PC-3 (cell line): ENCODE measurements at regions not wholly inside any gene's neighbourhood (a gene's known extent, or its start where the extent isn't known, plus 50 kb on each side); places are given as distances from the start of the nearest gene placed in this dataset.

Experiments
- ATAC-seq: fragments of 200-7000 bp; cut with Tn5 transposase; 2 replicates; pipeline ENCODE4 v1.9.1; 2020; ENCODE audit warnings: mild to moderate bottlenecking, moderate library complexity
- BruUV-seq: library from RNA; stranded (reverse); fragments of 400-500 nt; replicated peaks from 2 replicates; lab custom pipeline; 2021; lab: Mats Ljungman, UMichigan
- CTCF ChIA-PET: fragments of 300-600 bp; sonication (Branson Sonifier 250); formaldehyde crosslinking; loops from one replicate; lab custom pipeline; 2022; ENCODE audit warnings: antibody characterized with exemption; lab: Charles Lee
- POLR2A ChIA-PET: fragments of 300-600 bp; sonication (Branson Sonifier 250); formaldehyde crosslinking; loops from one replicate; lab custom pipeline; 2022; ENCODE audit warnings: antibody characterized with exemption; ENCODE audit not compliant: unreplicated experiment; lab: Charles Lee
- DNase-seq: peaks from one replicate; pipeline ENCODE4 v3.0.0-alpha.2; 2015
- H2AFZ ChIP-seq: fragments of 300-600 bp; sonication (generic); 2 replicates; pipeline ENCODE4 v1.6.0; 2016; ENCODE audit warnings: antibody characterized with exemption, low read length
- H3F3A ChIP-seq: fragments of 300-600 bp; sonication (generic); one replicate; pipeline ENCODE4 v1.6.0; 2017; ENCODE audit warnings: antibody characterized with exemption, low read length, control low read depth, mild to moderate bottlenecking; ENCODE audit not compliant: unreplicated experiment
- H3K27ac ChIP-seq: fragments of 300-600 bp; sonication (generic); 2 replicates; pipeline ENCODE4 v1.5.1; 2016; ENCODE audit warnings: mild to moderate bottlenecking, low read length
- H3K27me3 ChIP-seq: fragments of 300-600 bp; sonication (generic); 2 replicates; pipeline ENCODE4 v1.6.1; 2016; ENCODE audit warnings: low read length, mixed read lengths
- H3K36me3 ChIP-seq: fragments of 300-600 bp; sonication (generic); 2 replicates; pipeline ENCODE4 v1.6.1; 2016; ENCODE audit warnings: low read depth, mixed run types, low read length, mixed read lengths
- H3K4me1 ChIP-seq: fragments of 300-600 bp; sonication (generic); 2 replicates; pipeline ENCODE4 v1.5.1; 2016; ENCODE audit warnings: low read length; ENCODE audit not compliant: insufficient read depth
- H3K4me2 ChIP-seq: fragments of 300-600 bp; sonication (generic); 2 replicates; pipeline ENCODE4 v1.6.0; 2016; ENCODE audit warnings: low read length
- H3K4me3 ChIP-seq: fragments of 300-600 bp; sonication (generic); 2 replicates; pipeline ENCODE4 v1.5.1; 2016; ENCODE audit warnings: mild to moderate bottlenecking, low read length, mixed read lengths
- H3K79me2 ChIP-seq: fragments of 300-600 bp; sonication (generic); 2 replicates; pipeline ENCODE4 v1.6.1; 2017; ENCODE audit warnings: low read length, mixed read lengths
- H3K9ac ChIP-seq: fragments of 300-600 bp; sonication (generic); 2 replicates; pipeline ENCODE4 v1.6.0; 2016; ENCODE audit warnings: mild to moderate bottlenecking, low read length
- H3K9me2 ChIP-seq: fragments of 300-600 bp; sonication (generic); replicated peaks from 2 replicates; pipeline ENCODE4 v1.6.1; 2016; ENCODE audit warnings: mixed run types, low read length, mixed read lengths
- H3K9me3 ChIP-seq: fragments of 300-600 bp; sonication (generic); 2 replicates; pipeline ENCODE4 v1.6.1; 2016; ENCODE audit warnings: low read length, mixed read lengths
- H4K20me1 ChIP-seq: fragments of 300-600 bp; sonication (generic); 2 replicates; pipeline ENCODE4 v1.6.1; 2016; ENCODE audit warnings: low read length, mixed read lengths
- CTCF ChIP-seq: fragments of 300-600 bp; sonication (generic); conservative IDR thresholded peaks from 2 replicates; pipeline ENCODE4 v1.5.1; 2017; ENCODE audit warnings: antibody characterized with exemption, low read depth, mild to moderate bottlenecking, low read length
- EZH2 ChIP-seq: fragments of 300-600 bp; sonication (generic); IDR thresholded peaks from one replicate; pipeline ENCODE4 v1.6.1; 2017; ENCODE audit warnings: antibody characterized with exemption, mild to moderate bottlenecking, low read length; ENCODE audit not compliant: unreplicated experiment
- EZH2phosphoT487 ChIP-seq: fragments of 300-600 bp; sonication (generic); IDR thresholded peaks from 2 replicates; pipeline ENCODE4 v1.6.1; 2018; ENCODE audit warnings: mild to moderate bottlenecking, antibody characterized with exemption, low read length, borderline replicate concordance
- intact Hi-C: fragments of 100-400 bp; cut with micrococcal nuclease; formaldehyde crosslinking; loops from 2 replicates; pipeline ENCODE4 v1.9.0; 2023

GRCh38 chr2:49794396-49794795 lies 640.1 kb upstream of the FSHR start:
- no peak overlapping the region for H3K4me2 ChIP-seq
- no peak for DNase-seq
- no TSS peak for BruUV-seq
- H3K9me2 ChIP-seq = no peaks in the 10 kb centered on the region
- CTCF ChIA-PET = no interaction called here
- intact Hi-C loops = no loop called here
- no peaks in the 10 kb centered on the region for H3K9me3 ChIP-seq
- H3K4me3 ChIP-seq = no peak overlapping the region
- no peaks in the 10 kb centered on the region for H3K36me3 ChIP-seq
- H3K4me1 ChIP-seq = no peaks in the 10 kb centered on the region
- H3K9ac ChIP-seq = no peak overlapping the region
- no peak overlapping the region for H2AFZ ChIP-seq
- no peaks in the 10 kb centered on the region for H3K27me3 ChIP-seq
- no peak overlapping the region for H3K27ac ChIP-seq
- POLR2A ChIA-PET = no interaction called here
- no peaks in the 10 kb centered on the region for H3K79me2 ChIP-seq
- H3F3A ChIP-seq = no peaks in the 10 kb centered on the region
- ATAC-seq = no peak
- no peaks in the 10 kb centered on the region for H4K20me1 ChIP-seq
- TF ChIP-seq EZH2phosphoT487 = no peak
- no peak for TF ChIP-seq CTCF
- no peak for TF ChIP-seq EZH2

GRCh38 chr2:49788300-49788699 lies 634.0 kb upstream of the FSHR start:
- no peak overlapping the region for H3K4me2 ChIP-seq
- ATAC-seq (no peak), DNase-seq (no peak)
- ChIA-PET CTCF (no interaction called here), POLR2A (no interaction called here)
- intact Hi-C loops = no loop called here
- no peaks in the 10 kb centered on the region for H3K27me3 ChIP-seq
- no peaks in the 10 kb centered on the region for H3K9me3 ChIP-seq
- no peak overlapping the region for H3K4me3 ChIP-seq
- no peaks in the 10 kb centered on the region for H3K4me1 ChIP-seq
- no peak overlapping the region for H3K9ac ChIP-seq
- BruUV-seq = no TSS peak
- H3K36me3 ChIP-seq = no peaks in the 10 kb centered on the region
- H3K79me2 ChIP-seq = no peaks in the 10 kb centered on the region
- no peaks in the 10 kb centered on the region for H3K9me2 ChIP-seq
- H3F3A ChIP-seq = no peaks in the 10 kb centered on the region
- no peak overlapping the region for H3K27ac ChIP-seq
- H4K20me1 ChIP-seq = no peaks in the 10 kb centered on the region
- H2AFZ ChIP-seq = no peak overlapping the region
- TF ChIP-seq EZH2 = no peak
- TF ChIP-seq EZH2phosphoT487 = no peak
- no peak for TF ChIP-seq CTCF

- TF ChIP-seq EZH2phosphoT487 (no peak), CTCF (no peak), EZH2 (no peak)
- BruUV-seq = no TSS peak
- Histone ChIP-seq H3K9ac (no peak overlapping the region), H4K20me1 (no peaks in the 10 kb centered on the region), H3K9me3 (0 out of 2 replicates have a peak, but pooled peaks cover 3% of the 10 kb centered on the region), H3K4me2 (no peak overlapping the region), H3K36me3 (no peaks in the 10 kb centered on the region), H3F3A (no peaks in the 10 kb centered on the region), H3K79me2 (no peaks in the 10 kb centered on the region), H3K27ac (no peak overlapping the region), H3K9me2 (no peaks in the 10 kb centered on the region), H3K4me1 (no peaks in the 10 kb centered on the region), H2AFZ (no peak overlapping the region), H3K4me3 (no peak overlapping the region), H3K27me3 (no peaks in the 10 kb centered on the region)
- ChIA-PET POLR2A (no interaction called here), CTCF (no interaction called here)
- intact Hi-C loops = no loop called here
- DNase-seq (no peak), ATAC-seq (no peak)
These were observed 626.6 kb upstream of the FSHR start for GRCh38 chr2:49780949-49781348.
